HepG2 (cell line): ENCODE measurements at regions not wholly inside any gene's neighbourhood (a gene's known extent, or its start where the extent isn't known, plus 50 kb on each side); places are given as distances from the start of the nearest gene placed in this dataset.

Experiments
- ZNF274 ChIP-seq: sonication (generic); formaldehyde crosslinking; IDR thresholded peaks from 2 replicates; pipeline ENCODE4 v1.5.1; 2020; ENCODE audit warnings: mild to moderate bottlenecking, missing genetic modification reagents
- TF ChIP-seq, protein P1 (sequence below): sonication (generic); formaldehyde crosslinking; IDR thresholded peaks from 2 replicates; pipeline ENCODE4 v1.5.0; 2020; ENCODE audit warnings: mild to moderate bottlenecking, missing genetic modification reagents

DNA sequence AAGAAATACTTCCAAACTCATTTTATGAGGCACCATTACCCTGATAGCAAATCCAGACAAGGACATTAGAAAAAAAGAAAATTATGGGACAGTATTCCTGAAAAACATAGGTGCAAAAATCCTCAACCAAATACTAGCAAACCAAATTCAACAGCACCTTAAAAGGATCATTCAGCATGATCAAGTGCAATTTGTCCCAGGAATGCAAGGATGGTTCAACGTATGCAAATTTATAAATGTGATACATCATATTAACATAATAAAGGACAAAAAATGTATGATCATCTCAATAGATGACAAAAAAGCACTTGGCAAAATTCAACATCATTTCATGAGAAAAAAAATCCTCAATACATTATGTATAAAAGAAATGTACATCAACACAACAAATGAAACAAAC, 162.9 kb downstream of the DUSP6 start:
- no peak for TF ChIP-seq ZNF274 (CRISPR knock-in tag)
- TF ChIP-seq, protein P1, sequence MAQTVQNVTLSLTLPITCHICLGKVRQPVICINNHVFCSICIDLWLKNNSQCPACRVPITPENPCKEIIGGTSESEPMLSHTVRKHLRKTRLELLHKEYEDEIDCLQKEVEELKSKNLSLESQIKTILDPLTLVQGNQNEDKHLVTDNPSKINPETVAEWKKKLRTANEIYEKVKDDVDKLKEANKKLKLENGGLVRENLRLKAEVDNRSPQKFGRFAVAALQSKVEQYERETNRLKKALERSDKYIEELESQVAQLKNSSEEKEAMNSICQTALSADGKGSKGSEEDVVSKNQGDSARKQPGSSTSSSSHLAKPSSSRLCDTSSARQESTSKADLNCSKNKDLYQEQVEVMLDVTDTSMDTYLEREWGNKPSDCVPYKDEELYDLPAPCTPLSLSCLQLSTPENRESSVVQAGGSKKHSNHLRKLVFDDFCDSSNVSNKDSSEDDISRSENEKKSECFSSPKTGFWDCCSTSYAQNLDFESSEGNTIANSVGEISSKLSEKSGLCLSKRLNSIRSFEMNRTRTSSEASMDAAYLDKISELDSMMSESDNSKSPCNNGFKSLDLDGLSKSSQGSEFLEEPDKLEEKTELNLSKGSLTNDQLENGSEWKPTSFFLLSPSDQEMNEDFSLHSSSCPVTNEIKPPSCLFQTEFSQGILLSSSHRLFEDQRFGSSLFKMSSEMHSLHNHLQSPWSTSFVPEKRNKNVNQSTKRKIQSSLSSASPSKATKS (CRISPR knock-in tag) = no peak
